ENCODE measurements at regions not wholly inside any gene's neighbourhood (a gene's known extent, or its start where the extent isn't known, plus 50 kb on each side); places are given as distances from the start of the nearest gene placed in this dataset.

- intact Hi-C loops (cut with DNase I; ENCODE audit: low total_unique reads) = no loop called here
- TF ChIP-seq CTCF (IDR thresholded peaks at IDR 0.05) = no peak
- no peak for TF ChIP-seq POLR2A (IDR thresholded peaks at IDR 0.05)
- WGBS, 2 donors = 59 to 77% methylated on average over 2 of the region's 2 CpGs
- no peak overlapping the region for H3K4me3 ChIP-seq (ENCODE audit: low read depth, poor library complexity, severe bottlenecking)
- no peak for DNase-seq (ENCODE audit: low spot score in 2 of 2)
These were observed 181.7 kb downstream of the FLRT2 start for GRCh38 chr14:85711620-85712019.
